OCI-LY3 (cell line): ENCODE measurements at regions not wholly inside any gene's neighbourhood (a gene's known extent, or its start where the extent isn't known, plus 50 kb on each side); places are given as distances from the start of the nearest gene placed in this dataset.

ENCODE experiments used
- H2AFZ ChIP-seq: fragments of 200-600, 300-600 bp; shearing (Covaris generic); 2 replicates; pipeline ENCODE4 v1.6.0; 2014; ENCODE audit warnings: antibody characterized with exemption, low read depth, low read length
- H3K27ac ChIP-seq: fragments of 200-600, 300-600 bp; sonication (generic); 2 replicates; pipeline ENCODE4 v1.5.1; 2014; ENCODE audit warnings: mild to moderate bottlenecking, low read length, moderate library complexity, mixed read lengths
- H3K27me3 ChIP-seq: fragments of 200-600, 300-600 bp; sonication (generic); 2 replicates; pipeline ENCODE4 v1.6.1; 2014; ENCODE audit warnings: low read depth, low read length, mixed read lengths
- H3K36me3 ChIP-seq: fragments of 200-600, 300-600 bp; sonication (generic); replicated peaks from 2 replicates; pipeline ENCODE3; 2014; ENCODE audit warnings: low read depth, low read length, mixed read lengths
- H3K4me1 ChIP-seq: fragments of 300-600, 200-600 bp; sonication (generic); 2 replicates; pipeline ENCODE4 v1.6.1; 2014; ENCODE audit warnings: low read length, mixed read lengths
- H3K4me2 ChIP-seq: fragments of 200-600, 300-600 bp; sonication (generic); 2 replicates; pipeline ENCODE4 v1.6.1; 2014; ENCODE audit warnings: low read length, mixed read lengths
- H3K4me3 ChIP-seq: fragments of 300-600, 200-600 bp; sonication (generic); 2 replicates; pipeline ENCODE4 v1.5.1; 2014; ENCODE audit warnings: antibody characterized with exemption, mild to moderate bottlenecking, low read length, moderate library complexity
- H3K79me2 ChIP-seq: fragments of 300-600, 200-600 bp; shearing (Covaris generic); 2 replicates; pipeline ENCODE4 v1.6.1; 2014; ENCODE audit warnings: mild to moderate bottlenecking, low read length, mixed read lengths
- H3K9ac ChIP-seq: fragments of 300-600, 200-600 bp; shearing (Covaris generic); 2 replicates; pipeline ENCODE4 v1.6.0; 2014; ENCODE audit warnings: mild to moderate bottlenecking, low read length, moderate library complexity
- H3K9me3 ChIP-seq: fragments of 200-600, 300-600 bp; shearing (Covaris generic); 2 replicates; pipeline ENCODE4 v1.6.1; 2014; ENCODE audit warnings: low read length, mixed read lengths; ENCODE audit not compliant: insufficient read depth
- H4K20me1 ChIP-seq: fragments of 200-600, 300-600 bp; sonication (generic); 2 replicates; pipeline ENCODE4 v1.6.1; 2016; ENCODE audit warnings: low read length, mixed read lengths; ENCODE audit not compliant: insufficient read depth
- EZH2phosphoT487 ChIP-seq: fragments of 200-600 bp; shearing (Covaris generic); IDR thresholded peaks from 2 replicates; pipeline ENCODE4 v1.6.1; 2018; ENCODE audit warnings: antibody characterized with exemption, mixed run types, low read depth
- TF ChIP-seq, protein P1 (sequence below): fragments of 200-600, 300-600 bp; sonication (generic); IDR thresholded peaks from 2 replicates; pipeline ENCODE4 v1.5.1; 2014; ENCODE audit warnings: antibody characterized with exemption, low read length, low read depth

DNA sequence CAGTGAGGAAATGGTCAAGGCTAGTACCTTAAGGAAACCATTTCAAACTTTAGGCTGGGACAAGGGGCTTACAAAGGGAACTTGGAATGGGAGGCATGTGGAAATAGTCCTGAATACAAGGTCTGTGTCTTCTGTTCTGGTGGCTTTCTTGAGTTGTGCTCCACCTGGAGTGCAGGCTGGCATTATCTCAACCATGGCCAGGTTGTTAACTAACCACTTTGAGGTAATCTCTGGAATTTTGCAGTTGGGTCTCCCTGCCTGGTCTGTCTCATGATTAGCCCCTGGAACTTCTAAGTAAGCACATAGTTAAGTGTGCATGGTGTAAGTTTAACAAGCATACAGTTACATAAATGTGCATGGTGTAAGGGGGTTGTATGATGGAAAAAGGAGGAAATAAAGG is 77.5 kb downstream of the PCDH18 start:
- Histone ChIP-seq H3K4me2 (no peak overlapping the region), H4K20me1 (no peaks in the 10 kb centered on the region), H3K36me3 (no peaks in the 10 kb centered on the region), H3K79me2 (no peaks in the 10 kb centered on the region), H3K4me3 (no peak overlapping the region), H3K4me1 (peaks cover 5% of the 10 kb centered on the region; the same call in 1 of the 2 replicates), H3K27me3 (no peaks in the 10 kb centered on the region), H2AFZ (no peak overlapping the region), H3K9ac (no peak overlapping the region), H3K9me3 (no peaks in the 10 kb centered on the region), H3K27ac (no peak overlapping the region)
- no peak for TF ChIP-seq EZH2phosphoT487

DNA sequence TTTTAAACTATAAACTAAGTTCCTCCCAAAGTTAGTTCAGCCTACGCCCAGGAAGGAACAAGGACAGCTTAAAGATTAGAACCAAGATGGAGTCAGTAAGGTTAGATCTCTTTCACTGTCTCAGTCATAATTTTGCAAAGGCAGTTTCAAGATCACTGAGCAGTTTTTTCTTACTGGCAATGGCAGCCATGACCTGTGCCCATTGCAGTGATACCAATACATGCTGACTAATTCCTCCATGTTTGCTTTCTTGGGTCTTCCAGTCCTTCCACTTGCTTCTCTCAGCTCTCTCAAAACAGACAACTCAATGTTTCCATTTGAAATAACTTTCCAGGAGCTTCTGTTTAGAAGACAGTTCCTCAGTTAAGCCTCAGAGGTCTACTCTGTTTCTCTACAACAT is 79.5 kb downstream of the PCDH18 start:
- no peak overlapping the region for H3K27ac ChIP-seq
- peaks cover 5% of the 10 kb centered on the region; the same call in 1 of the 2 replicates for H3K4me1 ChIP-seq
- H3K4me2 ChIP-seq = no peak overlapping the region
- H3K9me3 ChIP-seq = no peaks in the 10 kb centered on the region
- no peaks in the 10 kb centered on the region for H3K36me3 ChIP-seq
- no peak overlapping the region for H3K9ac ChIP-seq
- no peaks in the 10 kb centered on the region for H3K79me2 ChIP-seq
- TF ChIP-seq, protein P1, sequence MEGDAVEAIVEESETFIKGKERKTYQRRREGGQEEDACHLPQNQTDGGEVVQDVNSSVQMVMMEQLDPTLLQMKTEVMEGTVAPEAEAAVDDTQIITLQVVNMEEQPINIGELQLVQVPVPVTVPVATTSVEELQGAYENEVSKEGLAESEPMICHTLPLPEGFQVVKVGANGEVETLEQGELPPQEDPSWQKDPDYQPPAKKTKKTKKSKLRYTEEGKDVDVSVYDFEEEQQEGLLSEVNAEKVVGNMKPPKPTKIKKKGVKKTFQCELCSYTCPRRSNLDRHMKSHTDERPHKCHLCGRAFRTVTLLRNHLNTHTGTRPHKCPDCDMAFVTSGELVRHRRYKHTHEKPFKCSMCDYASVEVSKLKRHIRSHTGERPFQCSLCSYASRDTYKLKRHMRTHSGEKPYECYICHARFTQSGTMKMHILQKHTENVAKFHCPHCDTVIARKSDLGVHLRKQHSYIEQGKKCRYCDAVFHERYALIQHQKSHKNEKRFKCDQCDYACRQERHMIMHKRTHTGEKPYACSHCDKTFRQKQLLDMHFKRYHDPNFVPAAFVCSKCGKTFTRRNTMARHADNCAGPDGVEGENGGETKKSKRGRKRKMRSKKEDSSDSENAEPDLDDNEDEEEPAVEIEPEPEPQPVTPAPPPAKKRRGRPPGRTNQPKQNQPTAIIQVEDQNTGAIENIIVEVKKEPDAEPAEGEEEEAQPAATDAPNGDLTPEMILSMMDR = no peak
- TF ChIP-seq EZH2phosphoT487 = no peak
- H2AFZ ChIP-seq = no peak overlapping the region
- no peaks in the 10 kb centered on the region for H4K20me1 ChIP-seq
- no peak overlapping the region for H3K4me3 ChIP-seq
- no peaks in the 10 kb centered on the region for H3K27me3 ChIP-seq

- Histone ChIP-seq H3K4me2 (no peak overlapping the region), H4K20me1 (no peaks in the 10 kb centered on the region), H3K36me3 (no peaks in the 10 kb centered on the region), H3K27ac (no peak overlapping the region), H3K9ac (no peak overlapping the region), H3K9me3 (no peaks in the 10 kb centered on the region), H3K4me3 (no peak overlapping the region), H2AFZ (no peak overlapping the region), H3K4me1 (peaks cover 5% of the 10 kb centered on the region; the same call in 1 of the 2 replicates), H3K27me3 (no peaks in the 10 kb centered on the region), H3K79me2 (no peaks in the 10 kb centered on the region)
- no peak for TF ChIP-seq EZH2phosphoT487
- TF ChIP-seq, protein P1 = no peak
Observed at GRCh38 chr4:137451172-137451825, 81.0 kb downstream of the PCDH18 start.

DNA sequence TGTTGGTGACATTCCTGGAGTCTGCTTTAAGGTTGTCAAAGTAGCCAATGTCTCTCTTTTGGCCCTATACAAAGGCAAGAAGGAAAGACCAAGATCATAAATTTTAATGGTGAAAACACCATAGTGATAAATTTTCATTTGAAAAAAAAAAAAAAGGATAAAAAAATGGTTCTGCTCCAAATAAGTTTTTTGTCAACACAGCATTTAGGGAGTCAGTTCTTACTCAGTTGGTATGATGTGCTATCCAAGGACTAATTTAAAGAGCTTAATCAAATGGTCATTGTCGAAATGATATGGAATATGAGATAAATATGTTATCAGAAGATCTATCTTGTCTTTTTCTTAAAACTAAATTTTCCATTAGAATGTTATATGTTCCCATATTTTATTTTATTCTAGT is 83.9 kb downstream of the PCDH18 start:
- no peaks in the 10 kb centered on the region for H3K79me2 ChIP-seq
- no peaks in the 10 kb centered on the region for H3K4me1 ChIP-seq
- no peak overlapping the region for H3K9ac ChIP-seq
- TF ChIP-seq, protein P1 = no peak
- H3K4me2 ChIP-seq = no peak overlapping the region
- no peaks in the 10 kb centered on the region for H3K27me3 ChIP-seq
- no peak overlapping the region for H2AFZ ChIP-seq
- H3K9me3 ChIP-seq = no peaks in the 10 kb centered on the region
- H3K4me3 ChIP-seq = no peak overlapping the region
- no peaks in the 10 kb centered on the region for H3K36me3 ChIP-seq
- H4K20me1 ChIP-seq = no peaks in the 10 kb centered on the region
- H3K27ac ChIP-seq = no peak overlapping the region
